Hepatocyte (in vitro differentiated cells): ENCODE measurements at regions not wholly inside any gene's neighbourhood (a gene's known extent, or its start where the extent isn't known, plus 50 kb on each side); places are given as distances from the start of the nearest gene placed in this dataset.

Source experiments
- DNase-seq: peaks from one replicate; pipeline ENCODE4 v3.0.0-alpha.2; 2016; ENCODE audit warnings: low spot score
- H2AFZ ChIP-seq: fragments of 200-600 bp; sonication (generic); 2 replicates; pipeline ENCODE4 v1.6.0; 2016; ENCODE audit warnings: antibody characterized with exemption, mild to moderate bottlenecking
- H3K27ac ChIP-seq: fragments of 200-600 bp; sonication (generic); 2 replicates; pipeline ENCODE4 v1.5.1; 2016; ENCODE audit warnings: mild to moderate bottlenecking
- H3K27me3 ChIP-seq: fragments of 200-600 bp; sonication (generic); 2 replicates; pipeline ENCODE4 v1.6.1; 2016
- H3K36me3 ChIP-seq: fragments of 200-600 bp; sonication (generic); replicated peaks from 2 replicates; pipeline ENCODE4 v1.5.1; 2016; ENCODE audit warnings: low read depth; ENCODE audit not compliant: insufficient read depth
- H3K4me1 ChIP-seq: fragments of 200-600 bp; sonication (generic); 2 replicates; pipeline ENCODE4 v1.5.1; 2016; ENCODE audit warnings: mild to moderate bottlenecking, moderate library complexity; ENCODE audit not compliant: insufficient read depth
- H3K4me2 ChIP-seq: fragments of 200-600 bp; sonication (generic); 2 replicates; pipeline ENCODE4 v1.6.0; 2016
- H3K4me3 ChIP-seq: fragments of 200-600 bp; sonication (generic); 2 replicates; pipeline ENCODE4 v1.5.1; 2016; ENCODE audit warnings: mild to moderate bottlenecking
- H3K79me2 ChIP-seq: fragments of 200-600 bp; sonication (generic); 2 replicates; pipeline ENCODE4 v1.6.0; 2017; ENCODE audit warnings: mild to moderate bottlenecking
- H3K9me2 ChIP-seq: fragments of 200-600 bp; sonication (generic); replicated peaks from 2 replicates; pipeline ENCODE4 v1.6.0; 2017; ENCODE audit warnings: mild to moderate bottlenecking; ENCODE audit not compliant: insufficient read depth
- H3K9me3 ChIP-seq: fragments of 200-600 bp; sonication (generic); 2 replicates; pipeline ENCODE4 v1.5.1; 2016; ENCODE audit warnings: low read depth, mild to moderate bottlenecking
- H4K20me1 ChIP-seq: fragments of 200-600 bp; sonication (generic); 2 replicates; pipeline ENCODE4 v1.6.0; 2016; ENCODE audit warnings: mild to moderate bottlenecking; ENCODE audit not compliant: insufficient read depth, poor library complexity, severe bottlenecking
- EZH2 ChIP-seq: fragments of 200-600 bp; sonication (generic); IDR thresholded peaks from 2 replicates; pipeline ENCODE4 v1.6.1; 2016; ENCODE audit warnings: antibody characterized with exemption, mild to moderate bottlenecking, borderline replicate concordance
- EZH2phosphoT487 ChIP-seq: fragments of 200-600 bp; sonication (generic); IDR thresholded peaks from one replicate; pipeline ENCODE4 v1.6.1; 2018; ENCODE audit warnings: antibody characterized with exemption, mild to moderate bottlenecking, low read depth, moderate library complexity; ENCODE audit not compliant: unreplicated experiment, severe bottlenecking
- WGBS: methylation state at CpG from one replicate; pipeline ENCODE4 v1.1.6; 2016; ENCODE audit warnings: low lambda C conversion rate; ENCODE audit errors: missing lambda C conversion rate; 5-methylcytosine and 5-hydroxymethylcytosine counted together
- TF ChIP-seq, protein P1 (sequence below): fragments of 200-600 bp; sonication (generic); IDR thresholded peaks from 2 replicates; pipeline ENCODE4 v1.5.1; 2016; ENCODE audit warnings: antibody characterized with exemption, mild to moderate bottlenecking; ENCODE audit not compliant: poor library complexity

DNA sequence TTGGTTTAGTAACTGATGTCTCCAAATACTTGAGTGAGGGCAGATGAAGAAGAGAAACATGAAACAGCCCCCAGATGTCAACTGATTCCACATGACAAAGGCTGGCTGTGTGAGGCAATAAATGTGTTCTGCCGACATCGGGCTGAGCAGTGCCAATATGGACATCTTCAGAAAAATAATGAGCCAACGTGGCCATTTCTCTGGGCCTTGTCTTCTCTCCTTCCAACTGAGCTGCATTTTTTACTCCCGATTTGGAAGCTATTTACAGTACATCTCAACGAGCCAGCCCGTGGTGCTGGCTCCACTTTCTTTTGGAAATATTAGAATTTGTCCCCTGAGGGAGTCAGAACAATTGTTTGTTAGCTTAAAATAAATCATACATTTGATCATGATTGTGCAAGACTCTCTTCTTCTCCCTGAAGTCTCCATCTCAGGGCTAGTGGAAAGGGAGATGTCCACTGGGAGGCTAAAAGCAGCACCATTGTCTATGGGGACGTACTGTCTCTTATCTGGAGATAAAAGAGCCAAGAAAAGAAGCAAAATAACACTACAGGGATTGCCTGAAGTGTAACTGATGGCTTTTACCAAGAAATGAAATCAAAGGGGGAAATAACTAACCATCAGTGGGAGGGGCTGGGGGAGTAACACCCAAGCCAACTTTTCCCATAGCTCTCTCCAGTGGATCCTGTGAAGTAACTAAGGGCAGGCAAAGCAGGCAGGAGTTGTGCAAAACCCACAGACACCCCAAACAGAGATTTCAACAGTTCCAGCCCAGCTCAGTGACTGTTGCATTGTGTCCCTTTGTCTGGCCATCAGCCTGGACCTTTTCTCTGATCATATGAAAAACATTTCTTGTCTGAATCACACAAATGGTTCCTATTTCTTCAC is 114.8 kb downstream of the RDH14 start:
- DNase-seq = no peak
- no peaks in the 10 kb centered on the region for H3K9me2 ChIP-seq
- H3K27ac ChIP-seq = no peak overlapping the region
- 76% methylated on average over 7 of the region's 7 CpGs for WGBS
- H2AFZ ChIP-seq = no peak overlapping the region
- H3K27me3 ChIP-seq = no peaks in the 10 kb centered on the region
- no peaks in the 10 kb centered on the region for H4K20me1 ChIP-seq
- H3K4me1 ChIP-seq = peaks cover 2% of the 10 kb centered on the region
- H3K36me3 ChIP-seq = no peaks in the 10 kb centered on the region
- no peak overlapping the region for H3K4me2 ChIP-seq
- H3K4me3 ChIP-seq = no peak overlapping the region
- H3K79me2 ChIP-seq = no peaks in the 10 kb centered on the region
- H3K9me3 ChIP-seq = no peaks in the 10 kb centered on the region
- TF ChIP-seq EZH2 (no peak), EZH2phosphoT487 (no peak)
- TF ChIP-seq, protein P1, sequence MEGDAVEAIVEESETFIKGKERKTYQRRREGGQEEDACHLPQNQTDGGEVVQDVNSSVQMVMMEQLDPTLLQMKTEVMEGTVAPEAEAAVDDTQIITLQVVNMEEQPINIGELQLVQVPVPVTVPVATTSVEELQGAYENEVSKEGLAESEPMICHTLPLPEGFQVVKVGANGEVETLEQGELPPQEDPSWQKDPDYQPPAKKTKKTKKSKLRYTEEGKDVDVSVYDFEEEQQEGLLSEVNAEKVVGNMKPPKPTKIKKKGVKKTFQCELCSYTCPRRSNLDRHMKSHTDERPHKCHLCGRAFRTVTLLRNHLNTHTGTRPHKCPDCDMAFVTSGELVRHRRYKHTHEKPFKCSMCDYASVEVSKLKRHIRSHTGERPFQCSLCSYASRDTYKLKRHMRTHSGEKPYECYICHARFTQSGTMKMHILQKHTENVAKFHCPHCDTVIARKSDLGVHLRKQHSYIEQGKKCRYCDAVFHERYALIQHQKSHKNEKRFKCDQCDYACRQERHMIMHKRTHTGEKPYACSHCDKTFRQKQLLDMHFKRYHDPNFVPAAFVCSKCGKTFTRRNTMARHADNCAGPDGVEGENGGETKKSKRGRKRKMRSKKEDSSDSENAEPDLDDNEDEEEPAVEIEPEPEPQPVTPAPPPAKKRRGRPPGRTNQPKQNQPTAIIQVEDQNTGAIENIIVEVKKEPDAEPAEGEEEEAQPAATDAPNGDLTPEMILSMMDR = no peak

DNA sequence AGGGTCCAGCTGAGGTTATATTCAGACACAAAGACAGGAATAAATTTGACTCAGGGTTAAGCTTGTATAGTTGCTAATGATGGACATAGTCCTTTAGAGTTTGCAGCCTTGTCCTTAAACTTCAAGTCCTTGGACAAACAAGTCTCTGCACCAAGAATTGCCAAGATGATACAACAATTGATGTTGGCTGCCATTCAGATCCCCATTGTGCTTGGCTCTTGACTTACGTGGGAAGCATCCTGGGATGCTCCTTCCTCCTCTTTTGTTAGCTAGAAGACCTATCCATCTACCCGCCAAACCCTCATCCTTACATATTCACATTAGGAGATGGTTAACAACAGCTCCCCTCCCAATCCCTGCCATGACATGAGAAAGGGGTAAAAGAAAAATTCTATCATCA is 115.6 kb downstream of the RDH14 start:
- Histone ChIP-seq H3K79me2 (no peaks in the 10 kb centered on the region), H3K9me3 (no peaks in the 10 kb centered on the region), H4K20me1 (no peaks in the 10 kb centered on the region), H3K4me2 (no peak overlapping the region), H3K27ac (no peak overlapping the region), H3K27me3 (no peaks in the 10 kb centered on the region), H3K9me2 (no peaks in the 10 kb centered on the region), H2AFZ (no peak overlapping the region), H3K4me1 (no peaks in the 10 kb centered on the region), H3K4me3 (no peak overlapping the region), H3K36me3 (no peaks in the 10 kb centered on the region)
- no peak for DNase-seq
- TF ChIP-seq EZH2 (no peak), EZH2phosphoT487 (no peak)
- TF ChIP-seq, protein P1 = no peak
- 93% methylated on average over 2 of the region's 2 CpGs for WGBS

DNA sequence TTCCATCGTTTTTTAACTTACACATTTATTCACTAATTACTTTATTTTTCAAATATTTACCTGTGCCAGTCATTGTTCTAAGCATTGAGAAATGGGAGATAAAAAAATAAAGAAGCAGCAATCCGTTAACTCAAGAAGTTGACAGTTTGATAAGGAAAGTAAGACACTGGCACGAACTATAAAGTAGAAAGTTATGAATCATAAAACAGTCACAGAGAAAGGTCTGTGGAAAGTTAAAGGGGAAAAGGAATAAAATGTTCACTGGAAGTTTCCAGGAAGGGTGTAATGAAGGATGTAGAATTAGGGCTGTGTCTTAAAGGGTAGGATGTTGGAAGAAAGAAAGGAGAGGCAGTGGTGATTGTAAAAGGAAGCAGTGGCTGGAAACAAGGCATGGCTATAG is 118.9 kb downstream of the RDH14 start:
- H3K4me3 ChIP-seq = no peak overlapping the region
- no peaks in the 10 kb centered on the region for H4K20me1 ChIP-seq
- TF ChIP-seq EZH2phosphoT487 = no peak
- TF ChIP-seq, protein P1 = no peak
- no peak for TF ChIP-seq EZH2
- H3K36me3 ChIP-seq = no peaks in the 10 kb centered on the region
- H3K9me2 ChIP-seq = no peaks in the 10 kb centered on the region
- H3K9me3 ChIP-seq = no peaks in the 10 kb centered on the region
- H3K27ac ChIP-seq = no peak overlapping the region
- no peak overlapping the region for H2AFZ ChIP-seq
- no peak overlapping the region for H3K4me2 ChIP-seq
- H3K27me3 ChIP-seq = no peaks in the 10 kb centered on the region
- WGBS = 47% methylated on average over 3 of the region's 3 CpGs
- no peaks in the 10 kb centered on the region for H3K4me1 ChIP-seq
- DNase-seq = no peak
- no peaks in the 10 kb centered on the region for H3K79me2 ChIP-seq
